Iris pigment epithelial cell (primary cell): ENCODE measurements at regions not wholly inside any gene's neighbourhood (a gene's known extent, or its start where the extent isn't known, plus 50 kb on each side); places are given as distances from the start of the nearest gene placed in this dataset.
"Not testable (repeated sequence)": the region's sequence is repeated elsewhere in the genome, so short reads cannot be mapped to it uniquely, and the experiment has no call there.

Experiments used
- DNase-seq: peaks from one replicate; pipeline ENCODE4 v3.0.0-alpha.2; 2011; ENCODE audit warnings: low read depth

- no peak for DNase-seq
Observed at GRCh38 chr12:79991586-79991985, 56.7 kb upstream of the PPP1R12A start.

DNA sequence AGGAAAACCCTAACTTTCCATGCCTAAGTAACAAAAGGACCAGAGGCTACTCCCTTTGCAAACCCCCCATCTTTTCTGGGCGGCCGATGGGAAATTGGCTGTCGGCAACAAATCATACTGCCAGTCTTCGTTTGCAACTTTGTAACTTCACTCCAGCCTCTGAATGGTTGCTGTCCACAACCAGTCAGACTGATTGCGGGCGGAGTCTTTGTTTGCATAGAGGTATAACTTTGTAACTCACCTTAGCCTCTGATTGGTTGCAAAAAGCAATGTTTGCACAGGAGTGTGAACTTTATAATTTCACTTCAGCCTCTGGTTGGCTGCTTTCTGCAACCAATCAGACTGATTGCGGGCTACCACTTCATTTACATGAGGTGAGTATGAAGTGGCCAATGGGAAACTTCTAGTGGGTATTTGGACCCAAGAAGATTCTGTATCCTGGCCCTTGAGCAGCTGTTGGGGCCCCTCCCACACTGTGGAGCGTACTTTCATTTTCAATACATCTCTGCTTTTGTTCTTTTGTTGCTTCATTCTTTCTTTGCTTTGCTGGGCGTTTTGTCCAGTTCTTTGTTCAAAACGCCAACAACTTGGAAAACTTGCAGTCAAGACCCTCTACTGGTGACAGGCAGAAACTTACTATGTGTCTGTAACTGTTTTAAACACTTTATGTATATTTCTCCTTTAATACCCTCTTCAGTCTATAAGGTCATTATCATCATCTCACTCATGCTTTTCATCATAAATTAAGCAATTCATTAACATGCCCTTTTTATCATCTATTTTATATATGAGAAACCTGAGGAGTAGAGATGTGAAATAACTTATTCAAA, 55.8 kb upstream of the PPP1R12A start:
- not testable (repeated sequence) for DNase-seq

- DNase-seq, result peak; percentile 41
Observed at GRCh38 chr12:79988368-79988767, 53.5 kb upstream of the PPP1R12A start.

DNA sequence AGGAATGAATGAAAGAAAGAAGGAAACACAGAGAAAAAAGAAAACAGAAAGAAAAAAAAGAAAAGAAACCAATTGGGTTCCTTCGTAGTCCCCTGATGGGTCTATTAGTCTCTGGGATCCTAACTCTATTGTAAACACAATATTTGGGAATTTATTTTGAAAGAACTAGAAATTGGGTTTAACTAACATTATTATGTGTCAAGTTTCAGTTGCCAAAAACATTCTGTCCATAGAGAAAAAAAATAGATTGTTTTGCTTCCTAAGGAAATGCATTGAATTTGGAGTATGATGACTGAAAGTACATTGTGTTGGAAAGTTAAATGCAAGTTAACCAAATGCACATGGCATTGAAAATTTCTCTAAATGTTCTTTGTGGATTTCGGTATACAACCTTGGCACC, 52.8 kb upstream of the PPP1R12A start:
- DNase-seq, result no peak
